HepG2 (cell line): ENCODE measurements at regions not wholly inside any gene's neighbourhood (a gene's known extent, or its start where the extent isn't known, plus 50 kb on each side); places are given as distances from the start of the nearest gene placed in this dataset.

Experiments used
- ATAC-seq: fragments of 200-7000 bp; cut with Tn5 transposase; 3 replicates; pipeline ENCODE4 v1.9.1; 2020; ENCODE audit warnings: mild to moderate bottlenecking, moderate library complexity
- BruUV-seq: library from RNA; stranded (reverse); fragments of 400-500 nt; replicated peaks from 2 replicates; lab custom pipeline; 2021; lab: Mats Ljungman, UMichigan
- CTCF ChIA-PET: fragments of 300-600 bp; formaldehyde crosslinking; extraction: SDS; loops from one replicate; lab custom pipeline; 2021; ENCODE audit warnings: low total read pairs, inconsistent platforms, low intra/inter-chr PET ratio; lab: Yijun Ruan, JAX
- POLR2A ChIA-PET: fragments of 350-600 bp; sonication (Branson Sonifier 250); formaldehyde crosslinking; loops from one replicate; lab custom pipeline; 2020; ENCODE audit warnings: antibody characterized with exemption, inconsistent platforms; lab: Yijun Ruan, JAX
- DNase-seq: peaks from one replicate; pipeline ENCODE4 v3.0.0-alpha.2; 2015; ENCODE audit warnings: low spot score
- FAIRE-seq: peaks from 3 replicates; lab custom pipeline; 2011; peaks lifted over from hg19 to GRCh38; lab: Jason Lieb, UNC
- H2AFZ ChIP-seq: one replicate; pipeline ENCODE4 v1.6.1; 2011; ENCODE audit warnings: low read length, inconsistent platforms
- H3K27ac ChIP-seq: fragments of 300-600 bp; 3 replicates; pipeline ENCODE4 v1.8.0; 2011; ENCODE audit warnings: mixed run types, mild to moderate bottlenecking, mixed read lengths, low read length, inconsistent platforms; ENCODE audit not compliant: insufficient read depth; ENCODE audit errors: extremely low read length
- H3K27me3 ChIP-seq, 2 experiments: fragments of 200-600 bp in 1 of 2; 2 replicates in 1 of 2; 3 replicates in 1 of 2; pipeline versions ENCODE4 v1.6.0 to v1.8.0; 2011; ENCODE audit warnings: low read length in 2 of 2, mild to moderate bottlenecking in 2 of 2, moderate library complexity in 2 of 2, inconsistent platforms in 1 of 2; ENCODE audit not compliant: insufficient read depth in 2 of 2, control insufficient read depth in 1 of 2
- H3K36me3 ChIP-seq, 2 experiments: fragments of 200-600 bp in 1 of 2; replicated peaks in 1 of 2; 2 replicates in 1 of 2; 3 replicates in 1 of 2; pipeline versions ENCODE4 v1.5.1 to v1.8.0; 2011; ENCODE audit warnings: low read length in 2 of 2, inconsistent platforms in 1 of 2; ENCODE audit not compliant: insufficient read depth in 2 of 2, control insufficient read depth in 1 of 2
- H3K4me1 ChIP-seq: 2 replicates; pipeline ENCODE4 v1.5.1; 2012; ENCODE audit warnings: low read length, inconsistent platforms; ENCODE audit not compliant: insufficient read depth
- H3K4me2 ChIP-seq: 2 replicates; pipeline ENCODE4 v1.6.0; 2011; ENCODE audit warnings: low read depth, low read length, inconsistent platforms
- H3K4me3 ChIP-seq, 3 experiments: fragments of 200-600 bp in 1 of 3; sonication (generic), shearing (Covaris generic) in 1 of 3; replicated peaks in 1 of 3; 2 replicates each; pipeline ENCODE4 v1.5.1; 2011 to 2016; ENCODE audit warnings: low read length in 3 of 3, inconsistent platforms in 2 of 3, low read depth in 2 of 3, mild to moderate bottlenecking in 2 of 3, control low read depth in 1 of 3, mixed read lengths in 1 of 3; ENCODE audit not compliant: insufficient read depth in 1 of 3
- H3K79me2 ChIP-seq: one replicate; pipeline ENCODE4 v1.6.1; 2011; ENCODE audit warnings: low read length, inconsistent platforms; ENCODE audit not compliant: insufficient read depth
- H3K9ac ChIP-seq: 2 replicates; pipeline ENCODE4 v1.6.0; 2011; ENCODE audit warnings: mild to moderate bottlenecking, low read depth, low read length, inconsistent platforms; ENCODE audit not compliant: insufficient read depth
- H3K9me3 ChIP-seq: 2 replicates; pipeline ENCODE4 v1.5.1; 2012; ENCODE audit warnings: mild to moderate bottlenecking, low read length
- H4K20me1 ChIP-seq: 2 replicates; pipeline ENCODE4 v1.6.0; 2011; ENCODE audit warnings: inconsistent platforms, mild to moderate bottlenecking, low read length, moderate library complexity; ENCODE audit not compliant: insufficient read depth
- AGO1 ChIP-seq: fragments of 200-400 bp; formaldehyde crosslinking; IDR thresholded peaks from 2 replicates; pipeline ENCODE4 v1.6.1; 2017; ENCODE audit warnings: mild to moderate bottlenecking, low read depth, low read length, moderate library complexity; ENCODE audit not compliant: poor library complexity, severe bottlenecking
- FOXA3 ChIP-seq: IDR thresholded peaks from 2 replicates; pipeline ENCODE4 v1.6.1; 2016; ENCODE audit warnings: missing genetic modification reagents, missing compliant biosample characterization
- HNF1A ChIP-seq, 2 experiments: sonication (generic) in 1 of 2; formaldehyde crosslinking in 1 of 2; IDR thresholded peaks; 2 replicates each; pipeline versions ENCODE4 v1.4.0 to v1.6.1; 2016 to 2020; ENCODE audit warnings: borderline replicate concordance in 1 of 2, low read depth in 1 of 2, mild to moderate bottlenecking in 1 of 2, missing genetic modification reagents in 1 of 2
- HNRNPL ChIP-seq: fragments of 200-400 bp; formaldehyde crosslinking; IDR thresholded peaks from 2 replicates; pipeline ENCODE4 v1.6.1; 2017; ENCODE audit warnings: mild to moderate bottlenecking, low read depth, low read length
- MLXIP ChIP-seq: sonication (generic); formaldehyde crosslinking; IDR thresholded peaks from 2 replicates; pipeline ENCODE4 v1.9.0; 2021; ENCODE audit warnings: missing genetic modification reagents, borderline replicate concordance
- NBN ChIP-seq: fragments of 450-650 bp; conservative IDR thresholded peaks from 2 replicates; pipeline ENCODE4 v1.6.1; 2017
- SIX1 ChIP-seq: sonication (generic); formaldehyde crosslinking; IDR thresholded peaks from 2 replicates; pipeline ENCODE4 v1.4.0; 2020; ENCODE audit warnings: missing genetic modification reagents, borderline replicate concordance
- TAF1 ChIP-seq: sonication (generic); formaldehyde crosslinking; IDR thresholded peaks from 2 replicates; pipeline ENCODE4 v1.4.0; 2020; ENCODE audit warnings: missing genetic modification reagents
- ZFAT ChIP-seq: sonication (generic); formaldehyde crosslinking; conservative IDR thresholded peaks from 2 replicates; pipeline ENCODE4 v1.8.1; 2023; ENCODE audit warnings: missing genetic modification reagents, inconsistent platforms
- ZNF644 ChIP-seq: IDR thresholded peaks from 2 replicates; pipeline ENCODE4 v1.6.1; 2016; ENCODE audit warnings: low read depth
- ZNF75D ChIP-seq: sonication (generic); formaldehyde crosslinking; IDR thresholded peaks from 2 replicates; pipeline ENCODE4 v1.8.1; 2023; ENCODE audit warnings: missing genetic modification reagents, mild to moderate bottlenecking, borderline replicate concordance
- ZSCAN30 ChIP-seq: sonication (generic); formaldehyde crosslinking; IDR thresholded peaks from 2 replicates; pipeline ENCODE4 v1.5.0; 2020; ENCODE audit warnings: mild to moderate bottlenecking, missing genetic modification reagents
- WGBS: methylation state at CpG from one replicate; pipeline ENCODE4 v1.1.6; 2017; ENCODE audit warnings: low lambda C conversion rate; 5-methylcytosine and 5-hydroxymethylcytosine counted together
- in situ Hi-C: cut with HindIII; loops from 2 replicates; pipeline ENCODE4 v1.10.0; 2017; ENCODE audit warnings: low pct_unique_long_range_greater_than_20kb; ENCODE audit not compliant: extremely low pct_ligation_motif_present
- intact Hi-C: fragments of 100-400 bp; cut with micrococcal nuclease; formaldehyde crosslinking; loops from one replicate; pipeline ENCODE4 v1.10.0; 2022; ENCODE audit not compliant: unreplicated experiment
- TF ChIP-seq, protein P1 (sequence below): sonication (generic); formaldehyde crosslinking; conservative IDR thresholded peaks from 2 replicates; pipeline ENCODE4 v1.8.0; 2022; ENCODE audit warnings: low read depth, missing genetic modification reagents
- TF ChIP-seq, protein P2 (sequence below): sonication (generic); formaldehyde crosslinking; IDR thresholded peaks from 2 replicates; pipeline ENCODE4 v1.8.1; 2023; ENCODE audit warnings: mild to moderate bottlenecking, missing genetic modification reagents

GRCh38 chr22:27063406-27063805, 406.0 kb downstream of the MIAT start:
- TF ChIP-seq NBN (no peak), FOXA3 (CRISPR knock-in tag) (no peak), ZFAT (CRISPR knock-in tag) (no peak), MLXIP (CRISPR knock-in tag) (no peak), ZNF75D (CRISPR knock-in tag) (no peak), AGO1 (no peak), SIX1 (CRISPR knock-in tag) (no peak), HNRNPL (no peak), ZNF644 (CRISPR knock-in tag) (no peak), HNF1A (IDR thresholded peaks at IDR 0.05; ENCODE audit: low read depth) (no peak), HNF1A (CRISPR knock-in tag; IDR thresholded peaks at IDR 0.05; ENCODE audit: borderline replicate concordance) (no peak), TAF1 (no peak), ZSCAN30 (CRISPR knock-in tag) (no peak)
- TF ChIP-seq, protein P1, sequence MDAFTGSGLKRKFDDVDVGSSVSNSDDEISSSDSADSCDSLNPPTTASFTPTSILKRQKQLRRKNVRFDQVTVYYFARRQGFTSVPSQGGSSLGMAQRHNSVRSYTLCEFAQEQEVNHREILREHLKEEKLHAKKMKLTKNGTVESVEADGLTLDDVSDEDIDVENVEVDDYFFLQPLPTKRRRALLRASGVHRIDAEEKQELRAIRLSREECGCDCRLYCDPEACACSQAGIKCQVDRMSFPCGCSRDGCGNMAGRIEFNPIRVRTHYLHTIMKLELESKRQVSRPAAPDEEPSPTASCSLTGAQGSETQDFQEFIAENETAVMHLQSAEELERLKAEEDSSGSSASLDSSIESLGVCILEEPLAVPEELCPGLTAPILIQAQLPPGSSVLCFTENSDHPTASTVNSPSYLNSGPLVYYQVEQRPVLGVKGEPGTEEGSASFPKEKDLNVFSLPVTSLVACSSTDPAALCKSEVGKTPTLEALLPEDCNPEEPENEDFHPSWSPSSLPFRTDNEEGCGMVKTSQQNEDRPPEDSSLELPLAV (CRISPR knock-in tag), result no peak
- TF ChIP-seq, protein P2, sequence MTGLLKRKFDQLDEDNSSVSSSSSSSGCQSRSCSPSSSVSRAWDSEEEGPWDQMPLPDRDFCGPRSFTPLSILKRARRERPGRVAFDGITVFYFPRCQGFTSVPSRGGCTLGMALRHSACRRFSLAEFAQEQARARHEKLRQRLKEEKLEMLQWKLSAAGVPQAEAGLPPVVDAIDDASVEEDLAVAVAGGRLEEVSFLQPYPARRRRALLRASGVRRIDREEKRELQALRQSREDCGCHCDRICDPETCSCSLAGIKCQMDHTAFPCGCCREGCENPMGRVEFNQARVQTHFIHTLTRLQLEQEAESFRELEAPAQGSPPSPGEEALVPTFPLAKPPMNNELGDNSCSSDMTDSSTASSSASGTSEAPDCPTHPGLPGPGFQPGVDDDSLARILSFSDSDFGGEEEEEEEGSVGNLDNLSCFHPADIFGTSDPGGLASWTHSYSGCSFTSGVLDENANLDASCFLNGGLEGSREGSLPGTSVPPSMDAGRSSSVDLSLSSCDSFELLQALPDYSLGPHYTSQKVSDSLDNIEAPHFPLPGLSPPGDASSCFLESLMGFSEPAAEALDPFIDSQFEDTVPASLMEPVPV (CRISPR knock-in tag), result no peak
- intact Hi-C loops (no loop called here), in situ Hi-C loops (no loop called here)
- no peak for ATAC-seq
- Histone ChIP-seq H2AFZ (no peak overlapping the region), H3K79me2 (no peaks in the 10 kb centered on the region), H3K4me1 (no peaks in the 10 kb centered on the region), H3K9ac (no peak overlapping the region), H4K20me1 (no peaks in the 10 kb centered on the region), H3K4me3 (no peak overlapping the region), H3K27ac (no peak overlapping the region), H3K36me3 (no peaks in the 10 kb centered on the region), H3K4me2 (no peak overlapping the region), H3K27me3 (peaks cover 0 to 9% of the 10 kb centered on the region in 2 experiments; a peak in 1 of 5 replicates), H3K9me3 (no peaks in the 10 kb centered on the region)
- BruUV-seq, result no TSS peak
- POLR2A ChIA-PET, result no interaction called here
- FAIRE-seq, result no peak
- 4% methylated on average over 5 of the region's 5 CpGs for WGBS
- CTCF ChIA-PET, result no interaction called here
- DNase-seq, result no peak
